Mammary epithelial cell (primary cell): ENCODE measurements at regions not wholly inside any gene's neighbourhood (a gene's known extent, or its start where the extent isn't known, plus 50 kb on each side); places are given as distances from the start of the nearest gene placed in this dataset.

Experiments used
- EZH2 ChIP-seq: IDR thresholded peaks from 2 replicates; pipeline ENCODE4 v1.6.1; 2012; ENCODE audit warnings: low read length, inconsistent platforms, borderline replicate concordance
- TF ChIP-seq, protein P1 (sequence below), 2 donors: IDR thresholded peaks in 1 of 2; conservative IDR thresholded peaks in 1 of 2; 2 replicates each; pipeline ENCODE4 v1.5.1; 2011 to 2012; ENCODE audit warnings: inconsistent platforms in 2 of 2, low read length in 2 of 2, mild to moderate bottlenecking in 2 of 2, control low read depth in 1 of 2, low read depth in 1 of 2; ENCODE audit not compliant: insufficient read depth in 1 of 2; ENCODE audit errors: extremely low read depth in 1 of 2

DNA sequence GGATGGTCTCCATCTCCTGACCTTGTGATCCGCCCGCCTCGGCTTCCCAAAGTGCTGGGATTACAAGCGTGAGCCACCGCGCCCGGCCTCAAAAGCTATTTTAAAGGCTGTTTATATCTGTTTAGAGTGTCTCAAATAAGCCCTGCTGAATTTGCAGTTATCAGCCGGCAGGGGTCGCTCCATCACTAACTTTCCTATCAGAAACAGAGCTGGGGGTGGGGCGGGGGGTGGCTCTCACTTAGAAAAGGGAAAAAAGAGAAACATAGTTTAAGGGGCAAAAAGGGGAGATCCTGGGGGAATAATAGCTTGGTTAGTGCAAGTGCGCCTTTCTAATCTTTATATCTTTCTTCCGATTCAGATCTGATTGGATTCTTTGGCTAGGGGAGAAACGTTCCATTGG, 450.7 kb downstream of the UBE2NL start:
- TF ChIP-seq, protein P1, sequence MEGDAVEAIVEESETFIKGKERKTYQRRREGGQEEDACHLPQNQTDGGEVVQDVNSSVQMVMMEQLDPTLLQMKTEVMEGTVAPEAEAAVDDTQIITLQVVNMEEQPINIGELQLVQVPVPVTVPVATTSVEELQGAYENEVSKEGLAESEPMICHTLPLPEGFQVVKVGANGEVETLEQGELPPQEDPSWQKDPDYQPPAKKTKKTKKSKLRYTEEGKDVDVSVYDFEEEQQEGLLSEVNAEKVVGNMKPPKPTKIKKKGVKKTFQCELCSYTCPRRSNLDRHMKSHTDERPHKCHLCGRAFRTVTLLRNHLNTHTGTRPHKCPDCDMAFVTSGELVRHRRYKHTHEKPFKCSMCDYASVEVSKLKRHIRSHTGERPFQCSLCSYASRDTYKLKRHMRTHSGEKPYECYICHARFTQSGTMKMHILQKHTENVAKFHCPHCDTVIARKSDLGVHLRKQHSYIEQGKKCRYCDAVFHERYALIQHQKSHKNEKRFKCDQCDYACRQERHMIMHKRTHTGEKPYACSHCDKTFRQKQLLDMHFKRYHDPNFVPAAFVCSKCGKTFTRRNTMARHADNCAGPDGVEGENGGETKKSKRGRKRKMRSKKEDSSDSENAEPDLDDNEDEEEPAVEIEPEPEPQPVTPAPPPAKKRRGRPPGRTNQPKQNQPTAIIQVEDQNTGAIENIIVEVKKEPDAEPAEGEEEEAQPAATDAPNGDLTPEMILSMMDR (conservative IDR thresholded peaks at IDR 0.05 in 1 of 2, IDR thresholded peaks at IDR 0.05 in 1 of 2; ENCODE audit: extremely low read depth in 1 of 2, insufficient read depth in 1 of 2, low read depth in 1 of 2, low read length in 2 of 2), result no peak
- no peak for TF ChIP-seq EZH2
